HG03095 (cell line): ENCODE measurements at regions not wholly inside any gene's neighbourhood (a gene's known extent, or its start where the extent isn't known, plus 50 kb on each side); places are given as distances from the start of the nearest gene placed in this dataset.

ENCODE experiments used
- ATAC-seq: cut with Tn5 transposase; IDR thresholded peaks from one replicate; pipeline ENCODE4 v1.9.1; 2021; ENCODE audit warnings: moderate library complexity; ENCODE audit not compliant: unreplicated experiment

GRCh38 chr5:56692359-56693219 lies 122.8 kb upstream of the MAP3K1 start:
- peak; percentile 49 for ATAC-seq

- no peak for ATAC-seq
These were observed 126.9 kb upstream of the MAP3K1 start for GRCh38 chr5:56688402-56688801.

GRCh38 chr5:56686337-56687195 lies 128.8 kb upstream of the MAP3K1 start:
- peak; percentile 45 for ATAC-seq

DNA sequence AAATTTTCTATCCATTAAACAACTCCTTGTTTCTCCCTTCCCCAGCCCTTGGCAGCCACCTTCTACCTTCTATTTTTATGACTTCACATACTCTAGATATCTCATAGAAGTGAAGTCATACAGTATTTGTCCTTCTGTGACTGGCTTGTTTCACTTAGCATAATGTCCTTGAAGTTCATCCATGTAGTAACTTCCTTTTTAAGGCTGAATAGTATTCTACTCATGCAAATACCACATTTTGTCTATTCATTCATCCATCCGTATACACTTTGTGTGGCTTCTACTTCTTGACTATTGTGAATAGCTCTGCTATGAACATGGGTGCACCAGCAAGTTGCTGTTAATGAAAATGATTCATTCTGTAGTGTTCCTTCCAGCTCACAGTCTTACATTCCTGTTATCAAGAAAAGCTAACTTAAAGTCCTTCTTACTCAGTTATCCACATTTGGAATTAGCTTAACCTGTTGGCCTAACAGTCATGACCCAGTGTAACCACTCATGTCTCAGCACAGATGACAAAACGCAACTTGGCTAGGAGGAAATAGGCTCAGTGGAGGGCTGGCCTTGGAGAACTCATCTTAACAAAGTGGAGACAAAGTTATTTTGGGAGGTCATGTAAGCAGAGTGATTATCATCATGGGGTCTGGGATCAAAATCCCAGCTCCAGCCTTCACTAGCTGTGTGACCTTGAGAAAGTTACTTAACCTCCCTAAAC lies 129.7 kb upstream of the MAP3K1 start:
- no peak for ATAC-seq

GRCh38 chr5:56684159-56684558 lies 131.2 kb upstream of the MAP3K1 start:
- ATAC-seq: no peak

- ATAC-seq: no peak
These were observed 131.6 kb upstream of the MAP3K1 start for GRCh38 chr5:56683733-56684132.

GRCh38 chr5:56683281-56683680 lies 132.1 kb upstream of the MAP3K1 start:
- ATAC-seq: no peak

GRCh38 chr5:56681346-56681745 lies 134.0 kb upstream of the MAP3K1 start:
- ATAC-seq: no peak

GRCh38 chr5:56680731-56681130 lies 134.6 kb upstream of the MAP3K1 start:
- ATAC-seq: no peak

DNA sequence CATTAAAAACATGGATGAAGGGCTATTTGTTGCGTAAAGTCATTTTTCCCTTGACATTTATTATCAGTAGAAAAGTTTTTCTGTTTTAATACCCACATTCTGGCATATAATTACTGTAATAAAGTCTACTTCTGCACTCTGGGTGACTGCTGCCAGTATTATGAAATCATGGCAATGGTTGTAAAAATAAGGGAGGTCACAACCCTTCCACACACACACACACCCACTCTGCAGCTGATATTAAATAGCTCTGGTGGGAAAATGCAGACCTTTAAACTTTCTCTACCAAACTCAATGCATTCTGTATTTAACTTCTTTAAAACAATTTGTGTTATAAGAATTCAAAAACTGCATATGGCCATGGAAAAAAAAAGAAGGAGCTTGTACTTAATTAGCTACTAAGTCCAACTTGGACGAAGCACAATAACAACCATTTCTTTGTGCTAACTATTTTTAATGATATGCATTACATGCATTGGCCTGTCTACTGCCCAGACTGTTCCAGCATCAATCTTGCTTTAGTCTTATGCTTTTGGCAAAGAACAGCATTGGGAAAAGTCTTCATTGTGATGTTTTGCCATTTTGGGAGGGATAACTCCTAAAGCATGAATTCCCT lies 137.6 kb upstream of the MAP3K1 start:
- ATAC-seq: no peak

DNA sequence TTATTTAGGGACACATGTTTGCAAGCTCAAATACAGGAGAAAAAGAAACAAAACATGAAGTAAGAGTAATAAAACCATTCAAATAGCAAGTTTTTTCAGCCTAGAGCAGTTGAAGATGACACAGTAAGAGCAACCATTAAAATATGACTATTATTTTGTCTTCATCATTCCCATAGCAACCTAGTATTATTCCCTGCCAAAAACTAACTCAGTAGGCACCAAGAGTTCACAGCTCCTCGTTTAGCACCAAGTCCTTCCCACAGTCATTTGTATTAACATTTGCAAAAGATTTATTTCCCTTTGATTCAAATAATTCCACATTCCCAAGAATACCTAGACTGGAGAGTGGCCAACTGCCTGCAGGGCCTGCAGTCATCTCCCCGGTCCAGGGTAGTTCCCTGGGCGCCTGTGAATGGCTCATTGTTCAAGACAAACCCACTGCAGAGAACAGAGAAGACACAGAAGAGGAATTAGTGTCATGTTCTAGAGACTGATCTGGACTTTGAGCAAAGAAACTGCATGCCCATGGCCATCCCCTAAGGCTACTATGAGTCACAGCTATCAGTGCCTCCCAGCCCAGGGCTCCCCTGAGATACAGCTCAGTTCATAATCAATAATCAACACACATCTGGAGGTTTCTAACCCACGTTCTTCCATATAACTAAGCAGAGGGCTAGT lies 139.1 kb upstream of the MAP3K1 start:
- ATAC-seq: no peak

- no peak for ATAC-seq
These were observed 140.9 kb upstream of the MAP3K1 start for GRCh38 chr5:56674441-56674840.

DNA sequence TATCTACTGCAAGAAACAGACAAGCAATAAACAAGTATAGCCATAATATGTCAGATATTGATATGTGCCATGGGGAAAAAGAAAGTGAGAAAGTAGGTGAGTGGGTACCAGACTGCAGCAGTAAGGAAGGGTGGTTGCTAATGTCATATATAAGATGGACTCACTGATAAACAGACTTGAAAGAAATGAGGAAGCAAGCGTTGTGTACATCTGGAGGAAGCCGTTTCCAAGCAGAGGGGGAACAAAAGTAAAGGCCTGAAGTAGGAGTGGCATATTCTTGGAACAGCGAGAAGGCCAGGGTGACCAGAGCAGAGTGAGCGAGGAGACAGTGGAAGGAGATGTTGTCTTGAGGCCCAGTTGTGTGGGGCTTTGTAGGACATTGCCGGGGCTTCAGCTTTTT lies 142.2 kb upstream of the MAP3K1 start:
- ATAC-seq: no peak

GRCh38 chr5:56671571-56671970 lies 143.8 kb upstream of the MAP3K1 start:
- ATAC-seq: no peak

DNA sequence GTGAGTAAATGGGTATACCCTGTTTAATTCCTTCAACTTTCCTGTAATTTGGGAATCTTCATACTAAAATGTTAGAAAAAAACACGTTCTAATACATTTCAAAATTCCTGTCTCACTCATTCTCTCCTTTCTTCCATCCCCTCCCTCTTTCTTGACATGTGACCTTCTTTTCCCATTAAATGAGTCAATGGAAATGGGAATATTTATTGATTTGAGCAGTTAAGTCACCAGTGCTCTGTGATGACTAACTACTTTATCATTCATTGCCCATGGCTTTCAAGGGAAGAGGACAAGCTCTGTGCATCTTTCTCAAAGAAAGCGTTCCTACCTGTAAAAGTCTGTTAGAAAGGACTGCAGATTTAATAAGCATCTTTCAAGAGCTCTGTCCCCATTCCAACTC lies 144.4 kb upstream of the MAP3K1 start:
- no peak for ATAC-seq

DNA sequence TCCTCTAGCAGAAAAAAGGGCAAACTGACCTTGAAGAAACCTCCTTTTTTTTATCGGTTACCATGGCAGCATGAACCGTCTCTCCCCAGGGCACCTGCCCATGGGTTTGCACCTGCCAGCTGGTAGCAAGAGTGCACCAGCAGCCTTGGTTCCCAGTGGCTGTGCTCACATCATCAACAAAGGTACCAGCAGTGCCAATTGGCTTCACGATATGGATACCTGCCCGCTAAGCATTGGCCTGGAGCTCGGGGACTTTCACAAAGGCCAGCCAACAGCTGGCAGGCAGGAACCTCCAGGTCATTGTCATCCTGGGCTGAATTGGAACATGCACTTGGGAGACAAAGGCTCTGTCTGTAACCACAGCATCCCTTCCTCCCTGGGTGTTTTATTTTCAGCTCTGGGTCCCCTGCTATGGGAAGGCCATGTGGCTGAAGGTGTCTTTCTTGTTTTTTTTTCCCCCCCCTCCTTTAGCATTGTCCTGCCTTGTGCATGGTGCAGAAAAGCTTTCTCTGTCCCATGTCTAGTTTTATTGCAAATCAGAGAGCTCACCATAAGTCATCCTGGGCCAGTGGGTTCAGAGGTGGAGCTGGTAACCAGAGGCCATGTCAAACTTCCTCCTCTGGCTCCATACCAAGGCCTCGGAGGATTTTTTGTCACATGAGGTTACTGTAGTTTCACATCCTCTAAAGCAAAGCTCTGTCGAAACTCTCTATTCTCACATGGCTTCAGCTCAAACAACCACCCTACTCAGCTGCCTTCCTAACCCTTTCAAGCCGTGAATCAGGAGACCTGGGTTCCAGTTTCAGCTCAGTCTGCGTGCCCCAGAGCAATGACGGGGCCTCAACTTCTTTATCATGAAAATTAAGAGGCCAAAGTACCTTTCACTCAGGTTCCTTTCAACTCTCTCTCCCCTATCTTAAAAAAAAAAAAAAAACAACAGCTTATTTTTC lies 145.5 kb upstream of the MAP3K1 start:
- peak; percentile 99 for ATAC-seq

DNA sequence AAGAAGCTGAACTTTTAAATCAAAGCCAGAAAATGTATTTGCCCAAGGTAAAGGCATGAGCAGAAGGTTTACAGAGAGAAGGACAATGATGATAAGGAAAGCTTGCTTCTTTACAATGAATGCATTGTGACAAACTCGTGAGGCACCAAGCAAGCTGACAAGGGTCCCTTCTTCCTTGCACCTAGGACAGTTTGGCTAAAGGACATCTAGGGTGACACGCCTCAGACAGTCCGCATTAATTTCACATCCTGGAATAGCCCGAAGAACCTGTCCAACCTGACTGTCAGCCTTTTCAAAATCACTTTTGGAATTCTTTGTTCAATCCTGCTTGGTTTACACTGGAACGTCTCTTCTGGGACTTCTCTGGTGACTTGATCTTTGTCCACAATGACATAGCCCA lies 146.4 kb upstream of the MAP3K1 start:
- ATAC-seq: no peak

- no peak for ATAC-seq
These were observed 147.7 kb upstream of the MAP3K1 start for GRCh38 chr5:56667692-56668091.

DNA sequence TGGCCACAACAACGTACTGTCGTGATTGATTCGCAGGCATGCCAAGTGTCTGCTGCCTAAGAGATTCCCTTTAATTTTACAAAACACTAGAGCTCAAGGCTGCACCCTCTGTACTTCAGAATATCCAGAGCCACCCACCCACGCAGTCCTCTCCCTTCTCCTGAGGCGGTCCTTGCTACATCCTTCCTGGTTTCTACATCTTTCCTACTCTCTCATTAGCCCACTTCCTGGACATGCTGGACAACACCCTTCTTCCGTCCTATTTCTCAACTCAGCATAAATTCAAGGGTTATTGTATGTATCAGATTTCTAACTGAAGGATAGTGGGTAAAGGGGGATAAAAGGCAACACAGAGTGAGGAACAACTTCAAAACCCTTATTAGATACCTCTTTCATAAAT lies 148.4 kb upstream of the MAP3K1 start:
- ATAC-seq: no peak
